HCT116 (cell line): ENCODE measurements at regions not wholly inside any gene's neighbourhood (a gene's known extent, or its start where the extent isn't known, plus 50 kb on each side); places are given as distances from the start of the nearest gene placed in this dataset.

Experiments used
- ATAC-seq: fragments of 200-7000 bp; cut with Tn5 transposase; 2 replicates; pipeline ENCODE4 v1.9.1; 2020; ENCODE audit warnings: mild to moderate bottlenecking, moderate library complexity
- BruUV-seq: library from RNA; stranded (reverse); fragments of 400-500 nt; replicated peaks from 2 replicates; lab custom pipeline; 2021; lab: Mats Ljungman, UMichigan
- CTCF ChIA-PET: fragments of 300-600 bp; sonication (Branson Sonifier 250); formaldehyde crosslinking; loops from one replicate; lab custom pipeline; 2021; ENCODE audit warnings: antibody characterized with exemption; lab: Charles Lee
- POLR2A ChIA-PET: fragments of 300-600, 350-600 bp; sonication (Branson Sonifier 250); formaldehyde crosslinking; loops from one replicate; lab custom pipeline; 2021; ENCODE audit warnings: antibody characterized with exemption; lab: Charles Lee
- RAD21 ChIA-PET, 2 experiments: fragments of 300-600 bp; sonication (Branson Sonifier 250); formaldehyde crosslinking; loops; one replicate each; lab custom pipeline; 2023; ENCODE audit warnings: low total read pairs in 2 of 2; ENCODE audit not compliant: uncharacterized antibody in 2 of 2, unreplicated experiment in 2 of 2, low non-redundant PET in 1 of 2; lab: Charles Lee
- DNase-seq: peaks from one replicate; pipeline ENCODE4 v3.0.0-alpha.2; 2010; ENCODE audit warnings: low read depth, low spot score
- H2AFZ ChIP-seq: fragments of 200-600 bp; shearing (Covaris generic), sonication (generic); 2 replicates; pipeline ENCODE4 v1.6.1; 2017; ENCODE audit warnings: low read depth, mixed run types, mixed read lengths, antibody characterized with exemption, low read length; ENCODE audit not compliant: poor library complexity, severe bottlenecking
- H3K27ac ChIP-seq: 2 replicates; pipeline ENCODE4 v1.5.1; 2012; ENCODE audit warnings: low read depth, low read length
- H3K27me3 ChIP-seq: fragments of 200-600 bp; sonication (generic); 2 replicates; pipeline ENCODE4 v1.6.1; 2016; ENCODE audit warnings: mixed run types, low read length, mixed read lengths; ENCODE audit not compliant: insufficient read depth
- H3K36me3 ChIP-seq, 2 experiments: fragments of 200-500 bp in 1 of 2; fragments of 200-600 bp in 1 of 2; sonication (Bioruptor generic) in 1 of 2; sonication (generic) in 1 of 2; 2 replicates each; pipeline versions ENCODE4 v1.5.1 to v1.6.1; 2014 to 2016; ENCODE audit warnings: low read length in 2 of 2, inconsistent platforms in 1 of 2, mixed read lengths in 1 of 2, mixed run types in 1 of 2; ENCODE audit not compliant: insufficient read depth in 2 of 2, control insufficient read depth in 1 of 2
- H3K4me1 ChIP-seq, 2 experiments: fragments of 200-600 bp in 1 of 2; sonication (generic) in 1 of 2; 2 replicates each; pipeline versions ENCODE4 v1.5.1 to v1.6.1; 2012 to 2017; ENCODE audit warnings: low read length in 2 of 2, inconsistent platforms in 1 of 2, mild to moderate bottlenecking in 1 of 2, mixed read lengths in 1 of 2, mixed run types in 1 of 2, moderate library complexity in 1 of 2; ENCODE audit not compliant: insufficient read depth in 2 of 2, control insufficient read depth in 1 of 2
- H3K4me2 ChIP-seq: fragments of 200-600 bp; sonication (generic); 2 replicates; pipeline ENCODE4 v1.6.1; 2017; ENCODE audit warnings: mixed run types, low read length, mixed read lengths
- H3K4me3 ChIP-seq, 2 experiments: fragments of 200-600 bp in 1 of 2; sonication (generic) in 1 of 2; replicated peaks in 1 of 2; 2 replicates each; pipeline ENCODE4 v1.5.1; 2011 to 2016; ENCODE audit warnings: low read length in 2 of 2, control low read depth in 1 of 2, low read depth in 1 of 2, mild to moderate bottlenecking in 1 of 2, mixed read lengths in 1 of 2, mixed run types in 1 of 2
- H3K79me2 ChIP-seq: fragments of 200-600 bp; sonication (generic); 2 replicates; pipeline ENCODE4 v1.6.1; 2017; ENCODE audit warnings: mild to moderate bottlenecking, mixed run types, low read length, moderate library complexity, mixed read lengths; ENCODE audit not compliant: insufficient read depth
- H3K9ac ChIP-seq: fragments of 200-600 bp; sonication (generic); 2 replicates; pipeline ENCODE4 v1.6.1; 2016; ENCODE audit warnings: low read length, mixed read lengths
- H3K9me2 ChIP-seq: fragments of 200-600 bp; sonication (generic), shearing (Covaris generic); 2 replicates; pipeline ENCODE4 v1.6.1; 2017; ENCODE audit warnings: mixed run types, mild to moderate bottlenecking, moderate library complexity; ENCODE audit not compliant: insufficient read depth
- H3K9me3 ChIP-seq, 2 experiments: fragments of 200-500 bp in 1 of 2; fragments of 200-600 bp in 1 of 2; sonication (Bioruptor generic) in 1 of 2; sonication (generic) in 1 of 2; 2 replicates each; pipeline ENCODE4 v1.6.1; 2014 to 2017; ENCODE audit warnings: low read length in 2 of 2, mixed read lengths in 2 of 2, inconsistent platforms in 1 of 2, low read depth in 1 of 2, mild to moderate bottlenecking in 1 of 2, mixed run types in 1 of 2, moderate library complexity in 1 of 2; ENCODE audit not compliant: control insufficient read depth in 1 of 2, insufficient read depth in 1 of 2
- H4K20me1 ChIP-seq: fragments of 200-600 bp; sonication (generic), shearing (Covaris generic); 2 replicates; pipeline ENCODE4 v1.6.1; 2017; ENCODE audit warnings: mixed run types, mild to moderate bottlenecking, moderate library complexity; ENCODE audit not compliant: insufficient read depth
- CBX3 ChIP-seq: IDR thresholded peaks from 2 replicates; pipeline ENCODE4 v1.6.1; 2012; ENCODE audit warnings: low read depth
- CEBPB ChIP-seq: IDR thresholded peaks from 2 replicates; pipeline ENCODE4 v1.6.1; 2012; ENCODE audit warnings: low read depth
- EGR1 ChIP-seq: IDR thresholded peaks from 2 replicates; pipeline ENCODE4 v1.6.1; 2012; ENCODE audit warnings: low read depth
- EZH2phosphoT487 ChIP-seq: fragments of 200-600 bp; IDR thresholded peaks from 2 replicates; pipeline ENCODE4 v1.6.1; 2018; ENCODE audit warnings: antibody characterized with exemption, borderline replicate concordance
- FOSL1 ChIP-seq: IDR thresholded peaks from 2 replicates; pipeline ENCODE4 v1.6.1; 2012; ENCODE audit warnings: low read depth
- JUND ChIP-seq: IDR thresholded peaks from 2 replicates; pipeline ENCODE4 v1.6.1; 2012
- POLR2A ChIP-seq: IDR thresholded peaks from 2 replicates; pipeline ENCODE4 v1.7.0; 2011; ENCODE audit warnings: borderline replicate concordance; ENCODE audit not compliant: insufficient read depth, insufficient read length; ENCODE audit errors: extremely low read depth
- POLR2AphosphoS5 ChIP-seq: IDR thresholded peaks from 2 replicates; pipeline ENCODE4 v1.6.1; 2011; ENCODE audit warnings: mild to moderate bottlenecking, low read depth, low read length, moderate library complexity
- RAD21 ChIP-seq: IDR thresholded peaks from 2 replicates; pipeline ENCODE4 v1.6.1; 2012; ENCODE audit warnings: low read depth, mild to moderate bottlenecking
- SIN3A ChIP-seq: IDR thresholded peaks from 2 replicates; pipeline ENCODE4 v1.6.1; 2012; ENCODE audit warnings: low read depth
- SRF ChIP-seq: IDR thresholded peaks from 2 replicates; pipeline ENCODE4 v1.6.1; 2012; ENCODE audit warnings: low read depth
- TCF7L2 ChIP-seq: IDR thresholded peaks from 2 replicates; pipeline ENCODE4 v1.7.0; 2011; ENCODE audit warnings: borderline replicate concordance, inconsistent platforms; ENCODE audit not compliant: insufficient read depth, insufficient read length; ENCODE audit errors: extremely low read depth
- YY1 ChIP-seq: IDR thresholded peaks from 2 replicates; pipeline ENCODE4 v1.6.1; 2011; ENCODE audit warnings: low read length, low read depth, moderate library complexity, mild to moderate bottlenecking; ENCODE audit not compliant: insufficient replicate concordance; ENCODE audit errors: extremely low read depth
- ZFX ChIP-seq: fragments of 450-650 bp; IDR thresholded peaks from 2 replicates; pipeline ENCODE4 v1.6.1; 2017
- intact Hi-C: fragments of 100-400 bp; cut with micrococcal nuclease; formaldehyde crosslinking; loops from 2 replicates; pipeline ENCODE4 v1.10.0; 2022
- TF ChIP-seq, protein P1 (sequence below), 3 experiments: fragments of 200-600 bp in 1 of 3; sonication (generic) in 1 of 3; IDR thresholded peaks in 2 of 3; conservative IDR thresholded peaks in 1 of 3; 2 replicates each; pipeline ENCODE4 v1.5.1; 2012 to 2017; ENCODE audit warnings: low read depth in 2 of 3, low read length in 2 of 3, antibody characterized with exemption in 1 of 3, borderline replicate concordance in 1 of 3, control low read depth in 1 of 3, mild to moderate bottlenecking in 1 of 3, mixed read lengths in 1 of 3, mixed run types in 1 of 3, moderate library complexity in 1 of 3; ENCODE audit not compliant: insufficient read depth in 1 of 3
- TF ChIP-seq, protein P2 (sequence below): IDR thresholded peaks from 2 replicates; pipeline ENCODE4 v1.6.1; 2012

DNA sequence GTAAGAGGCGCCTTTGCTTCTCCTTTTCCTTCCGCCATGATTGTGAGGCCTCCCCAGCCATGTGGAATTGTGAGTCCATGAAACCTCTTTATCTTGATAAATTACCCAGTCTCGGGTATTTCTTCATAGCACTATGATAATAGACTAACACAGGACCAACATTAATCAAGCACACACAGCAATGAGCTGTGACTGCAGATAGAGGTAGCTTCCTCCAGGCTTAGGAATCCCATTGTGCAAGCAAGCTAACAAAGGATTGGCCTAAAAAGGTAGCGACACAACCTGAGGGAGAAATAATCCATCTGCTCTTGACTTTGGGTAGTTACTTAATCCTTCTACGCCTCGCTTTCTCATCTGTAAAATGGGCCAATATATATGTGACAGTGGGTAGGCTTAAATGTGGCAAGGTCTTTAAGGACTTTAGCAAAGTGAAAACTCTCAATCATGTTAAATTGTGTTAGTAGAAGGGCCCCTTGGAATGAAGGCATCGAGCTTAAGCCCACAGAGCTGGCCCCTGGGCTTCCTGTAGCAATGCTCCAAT is 393.6 kb downstream of the SOX9 start:
- TF ChIP-seq, protein P1, sequence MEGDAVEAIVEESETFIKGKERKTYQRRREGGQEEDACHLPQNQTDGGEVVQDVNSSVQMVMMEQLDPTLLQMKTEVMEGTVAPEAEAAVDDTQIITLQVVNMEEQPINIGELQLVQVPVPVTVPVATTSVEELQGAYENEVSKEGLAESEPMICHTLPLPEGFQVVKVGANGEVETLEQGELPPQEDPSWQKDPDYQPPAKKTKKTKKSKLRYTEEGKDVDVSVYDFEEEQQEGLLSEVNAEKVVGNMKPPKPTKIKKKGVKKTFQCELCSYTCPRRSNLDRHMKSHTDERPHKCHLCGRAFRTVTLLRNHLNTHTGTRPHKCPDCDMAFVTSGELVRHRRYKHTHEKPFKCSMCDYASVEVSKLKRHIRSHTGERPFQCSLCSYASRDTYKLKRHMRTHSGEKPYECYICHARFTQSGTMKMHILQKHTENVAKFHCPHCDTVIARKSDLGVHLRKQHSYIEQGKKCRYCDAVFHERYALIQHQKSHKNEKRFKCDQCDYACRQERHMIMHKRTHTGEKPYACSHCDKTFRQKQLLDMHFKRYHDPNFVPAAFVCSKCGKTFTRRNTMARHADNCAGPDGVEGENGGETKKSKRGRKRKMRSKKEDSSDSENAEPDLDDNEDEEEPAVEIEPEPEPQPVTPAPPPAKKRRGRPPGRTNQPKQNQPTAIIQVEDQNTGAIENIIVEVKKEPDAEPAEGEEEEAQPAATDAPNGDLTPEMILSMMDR (IDR thresholded peaks at IDR 0.05 in 2 of 3, conservative IDR thresholded peaks at IDR 0.05 in 1 of 3; ENCODE audit: borderline replicate concordance in 1 of 3, insufficient read depth in 1 of 3, low read depth in 2 of 3, low read length in 2 of 3) = no peak
- no peak for TF ChIP-seq CEBPB
- TF ChIP-seq CBX3 = 0 out of 2 replicates have a peak, but pooled peaks have one; percentile 33
- no peak for TF ChIP-seq POLR2A
- H3K36me3 ChIP-seq = no peaks in the 10 kb centered on the region
- BruUV-seq = no TSS peak
- CTCF ChIA-PET = interaction anchor here (1.0 kb wide), 1 partner anchor 83 kb away, joined by 5 read pairs; no protein-coding TSS in a partner anchor
- POLR2A ChIA-PET = no interaction called here
- no peaks in the 10 kb centered on the region for H3K27me3 ChIP-seq
- H3K4me2 ChIP-seq = no peak overlapping the region
- RAD21 ChIA-PET = no interaction called here
- peaks cover 65% of the 10 kb centered on the region for H3K79me2 ChIP-seq
- ATAC-seq (no peak), DNase-seq (no peak)
- H3K27ac ChIP-seq = no peak overlapping the region
- H3K4me3 ChIP-seq = no peak overlapping the region
- peaks cover 14 to 39% of the 10 kb centered on the region in 2 experiments for H3K4me1 ChIP-seq
- intact Hi-C loops = no loop called here
- no peak overlapping the region for H3K9ac ChIP-seq
- H3K9me2 ChIP-seq = no peaks in the 10 kb centered on the region
- no peaks in the 10 kb centered on the region for H3K9me3 ChIP-seq
- H2AFZ ChIP-seq = no peak overlapping the region
- no peaks in the 10 kb centered on the region for H4K20me1 ChIP-seq

GRCh38 chr17:72514891-72515290 is 394.1 kb downstream of the SOX9 start:
- no peaks in the 10 kb centered on the region for H4K20me1 ChIP-seq
- H3K4me2 ChIP-seq = no peak overlapping the region
- no peak overlapping the region for H2AFZ ChIP-seq
- ChIA-PET RAD21 (no interaction called here), POLR2A (no interaction called here), CTCF (interaction anchor here (1.0 kb wide), 1 partner anchor 84 kb away, joined by 5 read pairs; no protein-coding TSS in a partner anchor)
- no peak overlapping the region for H3K9ac ChIP-seq
- no TSS peak for BruUV-seq
- no peak for DNase-seq
- H3K9me2 ChIP-seq = no peaks in the 10 kb centered on the region
- H3K27ac ChIP-seq = no peak overlapping the region
- no peak for ATAC-seq
- intact Hi-C loops = no loop called here
- peaks cover 14 to 39% of the 10 kb centered on the region in 2 experiments for H3K4me1 ChIP-seq
- H3K4me3 ChIP-seq = no peak overlapping the region
- no peaks in the 10 kb centered on the region for H3K36me3 ChIP-seq
- peaks cover 63% of the 10 kb centered on the region for H3K79me2 ChIP-seq
- H3K27me3 ChIP-seq = no peaks in the 10 kb centered on the region
- no peaks in the 10 kb centered on the region for H3K9me3 ChIP-seq
- TF ChIP-seq EGR1 = no peak
- TF ChIP-seq YY1 = no peak
- TF ChIP-seq FOSL1 = no peak
- no peak for TF ChIP-seq SRF
- TF ChIP-seq ZFX = no peak
- no peak for TF ChIP-seq TCF7L2
- TF ChIP-seq SIN3A = no peak
- TF ChIP-seq EZH2phosphoT487 = no peak
- TF ChIP-seq JUND = no peak
- TF ChIP-seq CEBPB = no peak
- no peak for TF ChIP-seq CBX3
- TF ChIP-seq RAD21 = no peak
- TF ChIP-seq, protein P2, sequence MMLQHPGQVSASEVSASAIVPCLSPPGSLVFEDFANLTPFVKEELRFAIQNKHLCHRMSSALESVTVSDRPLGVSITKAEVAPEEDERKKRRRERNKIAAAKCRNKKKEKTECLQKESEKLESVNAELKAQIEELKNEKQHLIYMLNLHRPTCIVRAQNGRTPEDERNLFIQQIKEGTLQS = no peak
- TF ChIP-seq POLR2AphosphoS5 = no peak
- TF ChIP-seq POLR2A = no peak
